ENCODE measurements at regions not wholly inside any gene's neighbourhood (a gene's known extent, or its start where the extent isn't known, plus 50 kb on each side); places are given as distances from the start of the nearest gene placed in this dataset.

DNA sequence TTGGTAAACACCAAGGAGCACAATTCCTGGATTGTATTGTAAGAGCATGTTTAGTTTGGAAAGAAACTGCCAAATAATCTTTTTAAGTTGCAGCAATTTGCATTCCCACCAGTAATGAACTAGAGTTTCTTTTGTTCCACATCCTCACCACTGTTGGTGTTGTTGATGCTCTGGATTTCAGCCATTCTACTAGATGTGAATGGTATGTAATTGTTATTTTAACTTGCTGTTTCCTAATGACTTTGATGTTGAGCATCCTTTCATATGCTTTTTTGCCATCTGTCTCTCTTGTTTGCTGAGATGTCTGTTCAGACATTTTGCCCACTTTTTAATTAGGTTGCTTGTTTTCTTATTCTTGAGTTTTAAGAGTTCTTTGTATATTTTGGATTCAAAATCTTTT is 1654.1 kb downstream of the GRIK2 start (continued):
- peak; percentile 59; the same call in 1 of the 2 replicates for TF ChIP-seq TEAD4 (IDR thresholded peaks at IDR 0.05; ENCODE audit: low read depth, low read length)
- no peak for TF ChIP-seq RXRA (IDR thresholded peaks at IDR 0.05; ENCODE audit: insufficient read depth, low read depth, low read length)
- TF ChIP-seq SUZ12 (IDR thresholded peaks at IDR 0.05; ENCODE audit: low read length), result no peak
- TF ChIP-seq RFX5 (IDR thresholded peaks at IDR 0.05; ENCODE audit: borderline replicate concordance, low read depth, low read length), result no peak
- TF ChIP-seq SP1 (IDR thresholded peaks at IDR 0.05; ENCODE audit: low read depth, low read length), result 0 out of 2 replicates have a peak, but pooled peaks have one; percentile 7
- TF ChIP-seq TBP (IDR thresholded peaks at IDR 0.05; ENCODE audit: low read depth, low read length), result no peak
- TF ChIP-seq SP2 (IDR thresholded peaks at IDR 0.05; ENCODE audit: low read length), result no peak
- TF ChIP-seq SIRT6 (IDR thresholded peaks at IDR 0.05; ENCODE audit: low read length), result no peak
- no peak for TF ChIP-seq CHD1 (IDR thresholded peaks at IDR 0.05; ENCODE audit: low read depth, low read length)
- no peak for TF ChIP-seq SIX5 (IDR thresholded peaks at IDR 0.05; ENCODE audit: low read depth, low read length)

Data from H1 (cell line).